IMR-90 (cell line): ENCODE measurements at regions not wholly inside any gene's neighbourhood (a gene's known extent, or its start where the extent isn't known, plus 50 kb on each side); places are given as distances from the start of the nearest gene placed in this dataset.
A peak's percentile ranks its signal among the peaks of the same experiment; 100 is the strongest.

Experiments
- ATAC-seq: fragments of 200-7000 bp; cut with Tn5 transposase; 2 replicates; pipeline ENCODE4 v1.9.1; 2020; ENCODE audit warnings: low read depth, mild to moderate bottlenecking, moderate library complexity
- BruUV-seq: library from RNA; stranded (reverse); fragments of 400-500 nt; replicated peaks from 2 replicates; lab custom pipeline; 2021; lab: Mats Ljungman, UMichigan
- CTCF ChIA-PET: fragments of 300-600 bp; formaldehyde crosslinking; extraction: SDS; loops from one replicate; lab custom pipeline; 2021; ENCODE audit warnings: antibody characterized with exemption; lab: Yijun Ruan, JAX
- POLR2A ChIA-PET: fragments of 300-600 bp; sonication (Branson Sonifier 250); formaldehyde crosslinking; loops from one replicate; lab custom pipeline; 2022; ENCODE audit warnings: antibody characterized with exemption; ENCODE audit not compliant: unreplicated experiment; lab: Charles Lee
- DNase-seq: peaks from one replicate; pipeline ENCODE4 v3.0.0; 2013
- H2AFZ ChIP-seq: replicated peaks from 2 replicates; pipeline ENCODE3; 2013; ENCODE audit warnings: low read length, mild to moderate bottlenecking; ENCODE audit not compliant: poor library complexity
- H2AK5ac ChIP-seq: 2 replicates; pipeline ENCODE4 v1.6.1; 2013; ENCODE audit warnings: low read depth, low read length, inconsistent platforms
- H2AK9ac ChIP-seq: replicated peaks from 2 replicates; pipeline ENCODE3; 2013; ENCODE audit warnings: mild to moderate bottlenecking, low read depth, low read length, moderate library complexity; ENCODE audit not compliant: poor library complexity
- H2BK120ac ChIP-seq: 2 replicates; pipeline ENCODE4 v1.6.1; 2013; ENCODE audit warnings: low read depth, low read length, inconsistent platforms
- H2BK15ac ChIP-seq: 3 replicates; pipeline ENCODE4 v1.6.1; 2013; ENCODE audit warnings: low read depth, low read length, inconsistent platforms
- H2BK20ac ChIP-seq: 2 replicates; pipeline ENCODE4 v1.6.1; 2013; ENCODE audit warnings: low read depth, mild to moderate bottlenecking, inconsistent platforms, low read length, moderate library complexity
- H2BK5ac ChIP-seq: 2 replicates; pipeline ENCODE4 v1.6.1; 2013; ENCODE audit warnings: mild to moderate bottlenecking, low read depth, low read length, inconsistent platforms; ENCODE audit not compliant: poor library complexity, severe bottlenecking
- H3K14ac ChIP-seq: replicated peaks from 2 replicates; pipeline ENCODE4 v1.6.1; 2013; ENCODE audit warnings: low read depth, low read length, inconsistent platforms
- H3K18ac ChIP-seq: 2 replicates; pipeline ENCODE4 v1.6.1; 2013; ENCODE audit warnings: low read depth, low read length, control low read depth
- H3K23ac ChIP-seq: 2 replicates; pipeline ENCODE4 v1.6.1; 2013; ENCODE audit warnings: low read depth, low read length, inconsistent platforms
- H3K27ac ChIP-seq: 2 replicates; pipeline ENCODE4 v1.5.1; 2013; ENCODE audit warnings: mild to moderate bottlenecking, control low read depth, low read length; ENCODE audit not compliant: insufficient read depth
- H3K27me3 ChIP-seq: 2 replicates; pipeline ENCODE4 v1.6.1; 2013; ENCODE audit warnings: low read length; ENCODE audit not compliant: control insufficient read depth, insufficient read depth
- H3K36me3 ChIP-seq: 2 replicates; pipeline ENCODE4 v1.6.1; 2013; ENCODE audit warnings: low read length, mixed read lengths; ENCODE audit not compliant: control insufficient read depth, insufficient read depth
- H3K4ac ChIP-seq: 2 replicates; pipeline ENCODE4 v1.6.1; 2013; ENCODE audit warnings: low read depth, low read length, inconsistent platforms
- H3K4me1 ChIP-seq: 2 replicates; pipeline ENCODE4 v1.6.1; 2013; ENCODE audit warnings: low read length, mixed read lengths; ENCODE audit not compliant: control insufficient read depth, insufficient read depth
- H3K4me2 ChIP-seq: 2 replicates; pipeline ENCODE4 v1.6.1; 2013; ENCODE audit warnings: low read depth, mild to moderate bottlenecking, control low read depth, low read length, moderate library complexity
- H3K4me3 ChIP-seq: 2 replicates; pipeline ENCODE4 v1.5.1; 2013; ENCODE audit warnings: low read depth, mild to moderate bottlenecking, control low read depth, low read length, moderate library complexity; ENCODE audit not compliant: insufficient read depth
- H3K56ac ChIP-seq: 2 replicates; pipeline ENCODE4 v1.6.1; 2013; ENCODE audit warnings: low read length, inconsistent platforms; ENCODE audit not compliant: insufficient read depth; ENCODE audit errors: extremely low read depth
- H3K79me1 ChIP-seq, 2 experiments: 2 replicates each; pipeline ENCODE4 v1.6.1; 2013; ENCODE audit warnings: low read length in 2 of 2, inconsistent platforms in 1 of 2, low read depth in 1 of 2
- H3K9ac ChIP-seq: 2 replicates; pipeline ENCODE4 v1.6.1; 2013; ENCODE audit warnings: low read depth, low read length, control low read depth
- H3K9me1 ChIP-seq: 2 replicates; pipeline ENCODE4 v1.6.1; 2013; ENCODE audit warnings: low read length, inconsistent platforms; ENCODE audit not compliant: insufficient read depth
- H3K9me3 ChIP-seq: 2 replicates; pipeline ENCODE4 v1.6.1; 2013; ENCODE audit warnings: low read length; ENCODE audit not compliant: control insufficient read depth, insufficient read depth
- H4K20me1 ChIP-seq: 2 replicates; pipeline ENCODE4 v1.6.1; 2013; ENCODE audit warnings: low read length, inconsistent platforms; ENCODE audit not compliant: insufficient read depth
- H4K5ac ChIP-seq: 2 replicates; pipeline ENCODE4 v1.6.1; 2013; ENCODE audit warnings: mild to moderate bottlenecking, low read depth, low read length, control low read depth
- H4K8ac ChIP-seq, 2 experiments: 2 replicates each; pipeline ENCODE4 v1.6.1; 2013; ENCODE audit warnings: low read depth in 2 of 2, low read length in 2 of 2, control low read depth in 1 of 2, inconsistent platforms in 1 of 2
- H4K91ac ChIP-seq: 2 replicates; pipeline ENCODE4 v1.6.1; 2013; ENCODE audit warnings: low read depth, low read length, inconsistent platforms; ENCODE audit not compliant: insufficient read depth
- BHLHE40 ChIP-seq: fragments of 150-350 bp; IDR thresholded peaks from 2 replicates; pipeline ENCODE4 v1.6.1; 2016; ENCODE audit warnings: mild to moderate bottlenecking, low read depth, low read length
- CEBPB ChIP-seq: IDR thresholded peaks from 2 replicates; pipeline ENCODE4 v1.6.1; 2012; ENCODE audit warnings: low read depth, low read length, improper control_type of control experiment
- CHD1 ChIP-seq: IDR thresholded peaks from 2 replicates; pipeline ENCODE4 v1.6.1; 2012; ENCODE audit warnings: low read depth, low read length, improper control_type of control experiment
- CTCF ChIP-seq: conservative IDR thresholded peaks from 2 replicates; pipeline ENCODE4 v1.5.1; 2012; ENCODE audit warnings: mild to moderate bottlenecking, low read depth, low read length, improper control_type of control experiment
- ELK1 ChIP-seq: fragments of 150-350 bp; IDR thresholded peaks from 2 replicates; pipeline ENCODE4 v1.6.1; 2016; ENCODE audit warnings: low read depth, mild to moderate bottlenecking, low read length, moderate library complexity, borderline replicate concordance
- MAFK ChIP-seq: IDR thresholded peaks from 2 replicates; pipeline ENCODE4 v1.6.1; 2012; ENCODE audit warnings: low read depth, low read length, improper control_type of control experiment
- MAZ ChIP-seq: IDR thresholded peaks from 2 replicates; pipeline ENCODE4 v1.6.1; 2012; ENCODE audit warnings: low read depth, mild to moderate bottlenecking, low read length, improper control_type of control experiment, moderate library complexity, borderline replicate concordance
- MXI1 ChIP-seq: IDR thresholded peaks from 2 replicates; pipeline ENCODE4 v1.6.1; 2012; ENCODE audit warnings: low read depth, mild to moderate bottlenecking, low read length, moderate library complexity, borderline replicate concordance
- NFE2L2 ChIP-seq: fragments of 150-350 bp; IDR thresholded peaks from 2 replicates; pipeline ENCODE4 v1.6.1; 2016; ENCODE audit warnings: low read depth, mild to moderate bottlenecking, low read length
- POLR2A ChIP-seq: IDR thresholded peaks from 2 replicates; pipeline ENCODE4 v1.6.1; 2012; ENCODE audit warnings: mild to moderate bottlenecking, low read depth, low read length
- RAD21 ChIP-seq: IDR thresholded peaks from 2 replicates; pipeline ENCODE4 v1.6.1; 2012; ENCODE audit warnings: low read length, improper control_type of control experiment
- RCOR1 ChIP-seq: IDR thresholded peaks from 2 replicates; pipeline ENCODE4 v1.6.1; 2012; ENCODE audit warnings: mild to moderate bottlenecking, low read length, improper control_type of control experiment; ENCODE audit not compliant: insufficient replicate concordance
- RFX5 ChIP-seq: IDR thresholded peaks from 2 replicates; pipeline ENCODE4 v1.8.0; 2012; ENCODE audit warnings: low read depth, mild to moderate bottlenecking, low read length, moderate library complexity
- SMC3 ChIP-seq: fragments of 150-350 bp; IDR thresholded peaks from 2 replicates; pipeline ENCODE4 v1.6.1; 2016; ENCODE audit warnings: low read depth, mild to moderate bottlenecking, antibody characterized with exemption, low read length, moderate library complexity
- WGBS, 2 experiments: methylation state at CpG; one replicate each; pipeline versions ENCODE4 v1.1.5 to v1.1.7; 2013; ENCODE audit warnings: missing lambda C conversion rate in 2 of 2; ENCODE audit not compliant: insufficient read length in 1 of 2; ENCODE audit errors: extremely low coverage in 2 of 2; 5-methylcytosine and 5-hydroxymethylcytosine counted together
- dilution Hi-C: fragments of 300-500 bp; cut with HindIII; formaldehyde crosslinking; loops from one replicate; pipeline ENCODE4 v1.14.3; 2018; ENCODE audit warnings: low sequenced_read_pairs; ENCODE audit not compliant: unreplicated experiment
- in situ Hi-C: fragments of 300-500 bp; cut with MboI; formaldehyde crosslinking; loops from 3 replicates; pipeline ENCODE4 v1.14.3; 2019; ENCODE audit warnings: low sequenced_read_pairs, inconsistent platforms, mixed read lengths
- intact Hi-C: fragments of 100-400 bp; cut with micrococcal nuclease; formaldehyde crosslinking; loops from 2 replicates; pipeline ENCODE4 v1.10.0; 2022

GRCh38 chr5:96072791-96073165 lies 111.1 kb upstream of the ELL2 start:
- peaks cover 3 to 9% of the 10 kb centered on the region in 2 experiments for H3K79me1 ChIP-seq
- TF ChIP-seq MXI1 (no peak), CTCF (no peak), RAD21 (no peak), BHLHE40 (no peak), MAFK (no peak), ELK1 (no peak), MAZ (no peak), CHD1 (no peak), CEBPB (no peak), NFE2L2 (no peak), POLR2A (no peak), RFX5 (no peak), RCOR1 (no peak), SMC3 (no peak)
- H2AFZ ChIP-seq, result no peak overlapping the region
- H3K18ac ChIP-seq, result peak overlapping the region; percentile 53; the same call in 1 of the 2 replicates
- peak overlapping the region; percentile 7; the same call in 1 of the 3 replicates for H2BK15ac ChIP-seq
- H3K9me3 ChIP-seq, result no peaks in the 10 kb centered on the region
- CTCF ChIA-PET, result no interaction called here
- H2BK120ac ChIP-seq, result peak overlapping the region; percentile 82
- H4K5ac ChIP-seq, result peak overlapping the region; percentile 10; the same call in 1 of the 2 replicates
- H2AK9ac ChIP-seq, result no peak overlapping the region
- ATAC-seq, result no peak
- no TSS peak for BruUV-seq
- no peak overlapping the region for H3K56ac ChIP-seq
- dilution Hi-C loops, result no loop called here
- peak overlapping the region; percentile 76 for H2BK20ac ChIP-seq
- no peaks in the 10 kb centered on the region for H4K20me1 ChIP-seq
- peaks cover 15% of the 10 kb centered on the region for H3K4me1 ChIP-seq
- H4K91ac ChIP-seq, result peak overlapping the region; percentile 80; the same call in 1 of the 2 replicates
- H3K4ac ChIP-seq, result peak overlapping the region; percentile 13; the same call in 1 of the 2 replicates
- no peaks in the 10 kb centered on the region for H3K36me3 ChIP-seq
- H2BK5ac ChIP-seq, result peak overlapping the region; percentile 48
- H2AK5ac ChIP-seq, result peak overlapping the region; percentile 69; the same call in 1 of the 2 replicates
- no peak overlapping the region for H3K4me2 ChIP-seq
- no peak overlapping the region for H4K8ac ChIP-seq
- POLR2A ChIA-PET, result no interaction called here
- H3K27me3 ChIP-seq, result no peaks in the 10 kb centered on the region
- no peak overlapping the region for H3K27ac ChIP-seq
- H3K9me1 ChIP-seq, result peaks cover 12% of the 10 kb centered on the region
- no peak overlapping the region for H3K23ac ChIP-seq
- H3K9ac ChIP-seq, result no peak overlapping the region
- intact Hi-C loops, result loop anchor here (2.0 kb wide), 1 partner anchor 154 kb away; no protein-coding TSS in a partner anchor
- no CpG with 5 or more reads among the region's 3 CpGs for WGBS, 2 experiments
- H3K14ac ChIP-seq, result peak overlapping the region; percentile 5; the same call in 1 of the 2 replicates
- DNase-seq, result no peak
- in situ Hi-C loops, result no loop called here
- no peak overlapping the region for H3K4me3 ChIP-seq
